Activated T-cell treated with anti-CD3 and anti-CD28 coated beads, Interleukin-2, amount 50 U/mL, for 24 hours (primary cell): ENCODE measurements at regions not wholly inside any gene's neighbourhood (a gene's known extent, or its start where the extent isn't known, plus 50 kb on each side); places are given as distances from the start of the nearest gene placed in this dataset.
"Not testable (repeated sequence)": the region's sequence is repeated elsewhere in the genome, so short reads cannot be mapped to it uniquely, and the experiment has no call there.

Source experiments
- DNase-seq: peaks from one replicate; pipeline ENCODE4 v3.0.0-alpha.2; 2020
- H3K27ac Mint-ChIP-seq: 2 replicates; pipeline ENCODE4 v1.8.0; 2020; ENCODE audit warnings: mild to moderate bottlenecking, mixed read lengths
- H3K27me3 Mint-ChIP-seq: 2 replicates; pipeline ENCODE4 v1.8.0; 2020; ENCODE audit warnings: mixed read lengths
- H3K36me3 Mint-ChIP-seq: 2 replicates; pipeline ENCODE4 v1.8.0; 2020; ENCODE audit warnings: low read depth, mixed read lengths
- H3K4me1 Mint-ChIP-seq: 2 replicates; pipeline ENCODE4 v1.8.0; 2020; ENCODE audit warnings: low read depth, mixed read lengths
- H3K4me3 Mint-ChIP-seq: 2 replicates; pipeline ENCODE4 v1.8.0; 2020; ENCODE audit warnings: mild to moderate bottlenecking, moderate library complexity, mixed read lengths
- H3K9me3 Mint-ChIP-seq: 2 replicates; pipeline ENCODE4 v1.8.0; 2020; ENCODE audit warnings: mixed read lengths

GRCh38 chr4:104549736-104550135 is 55.0 kb upstream of the CXXC4 start:
- Mint-ChIP-seq H3K36me3 (no peaks in the 10 kb centered on the region), H3K4me1 (no peaks in the 10 kb centered on the region), H3K9me3 (no peaks in the 10 kb centered on the region), H3K4me3 (no peak overlapping the region), H3K27ac (no peak overlapping the region), H3K27me3 (no peaks in the 10 kb centered on the region)
- no peak for DNase-seq

GRCh38 chr4:104559502-104559901 is 64.8 kb upstream of the CXXC4 start:
- no peaks in the 10 kb centered on the region for H3K36me3 Mint-ChIP-seq
- no peak for DNase-seq
- no peaks in the 10 kb centered on the region for H3K4me1 Mint-ChIP-seq
- no peaks in the 10 kb centered on the region for H3K9me3 Mint-ChIP-seq
- H3K27me3 Mint-ChIP-seq = no peaks in the 10 kb centered on the region
- no peak overlapping the region for H3K4me3 Mint-ChIP-seq
- H3K27ac Mint-ChIP-seq = no peak overlapping the region

- Mint-ChIP-seq H3K36me3 (no peaks in the 10 kb centered on the region), H3K4me1 (no peaks in the 10 kb centered on the region), H3K9me3 (no peaks in the 10 kb centered on the region), H3K4me3 (no peak overlapping the region), H3K27me3 (no peaks in the 10 kb centered on the region), H3K27ac (no peak overlapping the region)
- no peak for DNase-seq
Measured at GRCh38 chr4:104571341-104571740, 76.6 kb upstream of the CXXC4 start.

GRCh38 chr4:104574371-104574770 is 79.7 kb upstream of the CXXC4 start:
- Mint-ChIP-seq H3K27me3 (no peaks in the 10 kb centered on the region), H3K27ac (no peak overlapping the region), H3K36me3 (no peaks in the 10 kb centered on the region), H3K4me1 (no peaks in the 10 kb centered on the region), H3K9me3 (no peaks in the 10 kb centered on the region), H3K4me3 (no peak overlapping the region)
- no peak for DNase-seq

GRCh38 chr4:104575278-104575677 is 80.6 kb upstream of the CXXC4 start:
- Mint-ChIP-seq H3K27me3 (no peaks in the 10 kb centered on the region), H3K27ac (no peak overlapping the region), H3K36me3 (no peaks in the 10 kb centered on the region), H3K9me3 (no peaks in the 10 kb centered on the region), H3K4me1 (no peaks in the 10 kb centered on the region), H3K4me3 (no peak overlapping the region)
- no peak for DNase-seq

GRCh38 chr4:104577405-104577804 is 82.7 kb upstream of the CXXC4 start:
- no peaks in the 10 kb centered on the region for H3K27me3 Mint-ChIP-seq
- H3K36me3 Mint-ChIP-seq = no peaks in the 10 kb centered on the region
- H3K4me1 Mint-ChIP-seq = no peaks in the 10 kb centered on the region
- H3K4me3 Mint-ChIP-seq = no peak overlapping the region
- DNase-seq = no peak
- no peaks in the 10 kb centered on the region for H3K9me3 Mint-ChIP-seq
- no peak overlapping the region for H3K27ac Mint-ChIP-seq

- not testable (repeated sequence) for H3K36me3 Mint-ChIP-seq, H3K9me3 Mint-ChIP-seq, DNase-seq, H3K27ac Mint-ChIP-seq, H3K4me3 Mint-ChIP-seq, H3K27me3 Mint-ChIP-seq, H3K4me1 Mint-ChIP-seq
Measured at GRCh38 chr4:104581476-104581875, 86.8 kb upstream of the CXXC4 start.

- not testable (repeated sequence) for H3K4me3 Mint-ChIP-seq, DNase-seq, H3K27me3 Mint-ChIP-seq, H3K9me3 Mint-ChIP-seq, H3K36me3 Mint-ChIP-seq, H3K27ac Mint-ChIP-seq, H3K4me1 Mint-ChIP-seq
Measured at GRCh38 chr4:104582056-104582455, 87.4 kb upstream of the CXXC4 start.

- DNase-seq = no peak
- Mint-ChIP-seq H3K9me3 (no peaks in the 10 kb centered on the region), H3K4me1 (peaks cover 1% of the 10 kb centered on the region), H3K36me3 (no peaks in the 10 kb centered on the region), H3K27me3 (peaks cover 2% of the 10 kb centered on the region), H3K27ac (no peak overlapping the region), H3K4me3 (no peak overlapping the region)
Measured at GRCh38 chr4:104589264-104589868, 94.7 kb upstream of the CXXC4 start.

GRCh38 chr4:104591510-104591911 is 96.8 kb upstream of the CXXC4 start:
- no peak overlapping the region for H3K4me3 Mint-ChIP-seq
- peaks cover 2% of the 10 kb centered on the region for H3K27me3 Mint-ChIP-seq
- H3K27ac Mint-ChIP-seq = no peak overlapping the region
- DNase-seq = no peak
- H3K9me3 Mint-ChIP-seq = no peaks in the 10 kb centered on the region
- H3K36me3 Mint-ChIP-seq = no peaks in the 10 kb centered on the region
- peaks cover 1% of the 10 kb centered on the region for H3K4me1 Mint-ChIP-seq

GRCh38 chr4:104592183-104592582 is 97.5 kb upstream of the CXXC4 start:
- DNase-seq = no peak
- peaks cover 2% of the 10 kb centered on the region for H3K27me3 Mint-ChIP-seq
- H3K27ac Mint-ChIP-seq = no peak overlapping the region
- H3K9me3 Mint-ChIP-seq = no peaks in the 10 kb centered on the region
- H3K4me1 Mint-ChIP-seq = peaks cover 1% of the 10 kb centered on the region
- H3K36me3 Mint-ChIP-seq = no peaks in the 10 kb centered on the region
- H3K4me3 Mint-ChIP-seq = no peak overlapping the region

GRCh38 chr4:104593019-104593418 is 98.3 kb upstream of the CXXC4 start:
- Mint-ChIP-seq H3K9me3 (no peaks in the 10 kb centered on the region), H3K27ac (no peak overlapping the region), H3K36me3 (no peaks in the 10 kb centered on the region), H3K4me1 (peaks cover 1% of the 10 kb centered on the region), H3K4me3 (no peak overlapping the region), H3K27me3 (peaks cover 2% of the 10 kb centered on the region)
- DNase-seq = no peak

- H3K4me1 Mint-ChIP-seq = peaks cover 1% of the 10 kb centered on the region
- H3K4me3 Mint-ChIP-seq = no peak overlapping the region
- H3K9me3 Mint-ChIP-seq = no peaks in the 10 kb centered on the region
Measured at GRCh38 chr4:104596189-104596588, 101.5 kb upstream of the CXXC4 start.

GRCh38 chr4:104615496-104615895 is 120.8 kb upstream of the CXXC4 start:
- Mint-ChIP-seq H3K4me3 (no peak overlapping the region), H3K4me1 (no peaks in the 10 kb centered on the region), H3K36me3 (no peaks in the 10 kb centered on the region), H3K27ac (no peak overlapping the region), H3K27me3 (no peaks in the 10 kb centered on the region), H3K9me3 (no peaks in the 10 kb centered on the region)
- DNase-seq = no peak

More at GRCh38 chr4:104596189-104596588, 101.5 kb upstream of the CXXC4 start:
- H3K27me3 Mint-ChIP-seq = peaks cover 2% of the 10 kb centered on the region
- no peak for DNase-seq
- no peak overlapping the region for H3K27ac Mint-ChIP-seq
- no peaks in the 10 kb centered on the region for H3K36me3 Mint-ChIP-seq

GRCh38 chr4:104615926-104616325 is 121.2 kb upstream of the CXXC4 start:
- Mint-ChIP-seq H3K9me3 (no peaks in the 10 kb centered on the region), H3K4me3 (no peak overlapping the region), H3K4me1 (no peaks in the 10 kb centered on the region), H3K27ac (no peak overlapping the region), H3K36me3 (no peaks in the 10 kb centered on the region), H3K27me3 (no peaks in the 10 kb centered on the region)
- no peak for DNase-seq

GRCh38 chr4:104616401-104616820 is 121.7 kb upstream of the CXXC4 start:
- H3K4me1 Mint-ChIP-seq = no peaks in the 10 kb centered on the region
- DNase-seq = no peak
- no peak overlapping the region for H3K4me3 Mint-ChIP-seq
- no peaks in the 10 kb centered on the region for H3K27me3 Mint-ChIP-seq
- H3K9me3 Mint-ChIP-seq = no peaks in the 10 kb centered on the region
- no peaks in the 10 kb centered on the region for H3K36me3 Mint-ChIP-seq
- H3K27ac Mint-ChIP-seq = no peak overlapping the region
